IMR-90 (cell line): ENCODE measurements at regions not wholly inside any gene's neighbourhood (a gene's known extent, or its start where the extent isn't known, plus 50 kb on each side); places are given as distances from the start of the nearest gene placed in this dataset.

Experiments
- BHLHE40 ChIP-seq: fragments of 150-350 bp; IDR thresholded peaks from 2 replicates; pipeline ENCODE4 v1.6.1; 2016; ENCODE audit warnings: mild to moderate bottlenecking, low read depth, low read length
- CEBPB ChIP-seq: IDR thresholded peaks from 2 replicates; pipeline ENCODE4 v1.6.1; 2012; ENCODE audit warnings: low read depth, low read length, improper control_type of control experiment
- CHD1 ChIP-seq: IDR thresholded peaks from 2 replicates; pipeline ENCODE4 v1.6.1; 2012; ENCODE audit warnings: low read depth, low read length, improper control_type of control experiment
- CTCF ChIP-seq: conservative IDR thresholded peaks from 2 replicates; pipeline ENCODE4 v1.5.1; 2012; ENCODE audit warnings: mild to moderate bottlenecking, low read depth, low read length, improper control_type of control experiment
- MXI1 ChIP-seq: IDR thresholded peaks from 2 replicates; pipeline ENCODE4 v1.6.1; 2012; ENCODE audit warnings: low read depth, mild to moderate bottlenecking, low read length, moderate library complexity, borderline replicate concordance
- POLR2A ChIP-seq: IDR thresholded peaks from 2 replicates; pipeline ENCODE4 v1.6.1; 2012; ENCODE audit warnings: mild to moderate bottlenecking, low read depth, low read length
- RAD21 ChIP-seq: IDR thresholded peaks from 2 replicates; pipeline ENCODE4 v1.6.1; 2012; ENCODE audit warnings: low read length, improper control_type of control experiment
- RCOR1 ChIP-seq: IDR thresholded peaks from 2 replicates; pipeline ENCODE4 v1.6.1; 2012; ENCODE audit warnings: mild to moderate bottlenecking, low read length, improper control_type of control experiment; ENCODE audit not compliant: insufficient replicate concordance
- RFX5 ChIP-seq: IDR thresholded peaks from 2 replicates; pipeline ENCODE4 v1.8.0; 2012; ENCODE audit warnings: low read depth, mild to moderate bottlenecking, low read length, moderate library complexity
- SMC3 ChIP-seq: fragments of 150-350 bp; IDR thresholded peaks from 2 replicates; pipeline ENCODE4 v1.6.1; 2016; ENCODE audit warnings: low read depth, mild to moderate bottlenecking, antibody characterized with exemption, low read length, moderate library complexity
- USF2 ChIP-seq: fragments of 150-350 bp; IDR thresholded peaks from 2 replicates; pipeline ENCODE4 v1.6.1; 2017; ENCODE audit warnings: mild to moderate bottlenecking, antibody characterized with exemption, low read length, low read depth

GRCh38 chr7:22566592-22566991, 66.6 kb upstream of the STEAP1B start:
- no peak for TF ChIP-seq CTCF
- TF ChIP-seq BHLHE40 = no peak
- TF ChIP-seq MXI1 = no peak
- TF ChIP-seq CHD1 = no peak
- no peak for TF ChIP-seq POLR2A
- TF ChIP-seq RFX5 = no peak
- no peak for TF ChIP-seq USF2
- no peak for TF ChIP-seq RCOR1
- no peak for TF ChIP-seq SMC3
- no peak for TF ChIP-seq CEBPB
- TF ChIP-seq RAD21 = no peak
